H1 (cell line): ENCODE measurements at regions not wholly inside any gene's neighbourhood (a gene's known extent, or its start where the extent isn't known, plus 50 kb on each side); places are given as distances from the start of the nearest gene placed in this dataset.

Source experiments
- CTCF ChIA-PET: fragments of 300-600 bp; sonication (Branson Sonifier 250); formaldehyde crosslinking; loops from one replicate; lab custom pipeline; 2021; ENCODE audit not compliant: partially characterized antibody; lab: Charles Lee
- POLR2A ChIA-PET: fragments of 300-600 bp; sonication (Branson Sonifier 250); formaldehyde crosslinking; loops from one replicate; lab custom pipeline; 2021; ENCODE audit warnings: inconsistent platforms; ENCODE audit not compliant: partially characterized antibody; lab: Charles Lee
- DNase-seq, 2 experiments: peaks; one replicate each; pipeline versions ENCODE4 v3.0.0 to v3.0.0-alpha.2; 2010 to 2022; ENCODE audit warnings: low spot score in 2 of 2, low read depth in 1 of 2, mixed read lengths in 1 of 2
- FAIRE-seq: peaks from 2 replicates; lab custom pipeline; 2011; peaks lifted over from hg19 to GRCh38; lab: Jason Lieb, UNC
- H2AFZ ChIP-seq: 2 replicates; pipeline ENCODE4 v1.8.1; 2012; ENCODE audit warnings: low read length, inconsistent platforms
- H2AK5ac ChIP-seq: 2 replicates; pipeline ENCODE4 v1.6.1; 2013; ENCODE audit warnings: low read depth, low read length
- H2BK120ac ChIP-seq: replicated peaks from 2 replicates; pipeline ENCODE3; 2013; ENCODE audit warnings: low read depth, low read length, inconsistent platforms
- H2BK12ac ChIP-seq: 2 replicates; pipeline ENCODE4 v1.6.1; 2013; ENCODE audit warnings: low read depth, low read length
- H2BK15ac ChIP-seq: 2 replicates; pipeline ENCODE4 v1.6.1; 2013; ENCODE audit warnings: low read length
- H2BK20ac ChIP-seq: 2 replicates; pipeline ENCODE4 v1.6.1; 2013; ENCODE audit warnings: low read length
- H2BK5ac ChIP-seq: 2 replicates; pipeline ENCODE4 v1.6.1; 2013; ENCODE audit warnings: low read depth, low read length
- H3K14ac ChIP-seq: 2 replicates; pipeline ENCODE4 v1.6.1; 2013; ENCODE audit warnings: inconsistent platforms; ENCODE audit not compliant: insufficient read length
- H3K18ac ChIP-seq: 2 replicates; pipeline ENCODE4 v1.6.1; 2013; ENCODE audit warnings: low read length; ENCODE audit errors: extremely low read depth
- H3K23ac ChIP-seq: 2 replicates; pipeline ENCODE4 v1.6.1; 2013; ENCODE audit warnings: inconsistent platforms; ENCODE audit not compliant: insufficient read length
- H3K23me2 ChIP-seq: 2 replicates; pipeline ENCODE4 v1.6.1; 2013; ENCODE audit warnings: low read depth, low read length
- H3K27ac ChIP-seq: 2 replicates; pipeline ENCODE4 v1.6.1; 2011; ENCODE audit warnings: low read depth, low read length, inconsistent platforms
- H3K27me3 ChIP-seq, 4 experiments: replicated peaks in 1 of 4; 1 replicate in 1 of 4; 2 replicates in 3 of 4; pipeline versions ENCODE4 v1.6.1 to v1.8.1; 2011 to 2013; ENCODE audit warnings: low read length in 3 of 4, mild to moderate bottlenecking in 3 of 4, inconsistent platforms in 2 of 4, mixed read lengths in 2 of 4, moderate library complexity in 1 of 4; ENCODE audit not compliant: control insufficient read depth in 3 of 4, insufficient read depth in 3 of 4; ENCODE audit errors: extremely low read depth in 1 of 4
- H3K36me3 ChIP-seq, 4 experiments: 2 replicates each; pipeline versions ENCODE4 v1.6.1 to v1.8.1; 2011 to 2013; ENCODE audit warnings: mild to moderate bottlenecking in 4 of 4, low read length in 3 of 4, moderate library complexity in 2 of 4, control low read depth in 1 of 4, inconsistent platforms in 1 of 4; ENCODE audit not compliant: insufficient read depth in 4 of 4, control insufficient read depth in 2 of 4
- H3K4ac ChIP-seq: replicated peaks from 2 replicates; pipeline ENCODE3; 2013; ENCODE audit warnings: low read length, low read depth, mixed read lengths, inconsistent platforms; ENCODE audit not compliant: insufficient read length
- H3K4me1 ChIP-seq, 4 experiments: replicated peaks in 1 of 4; 1 replicate in 1 of 4; 2 replicates in 3 of 4; pipeline versions ENCODE4 v1.6.1 to v1.8.1; 2011 to 2013; ENCODE audit warnings: low read length in 3 of 4, inconsistent platforms in 2 of 4, mixed read lengths in 1 of 4; ENCODE audit not compliant: insufficient read depth in 4 of 4, control insufficient read depth in 3 of 4
- H3K4me2 ChIP-seq, 2 experiments: 2 replicates each; pipeline versions ENCODE4 v1.6.1 to v1.8.1; 2011 to 2013; ENCODE audit warnings: low read depth in 2 of 2, low read length in 2 of 2, control low read depth in 1 of 2, inconsistent platforms in 1 of 2, mild to moderate bottlenecking in 1 of 2; ENCODE audit not compliant: insufficient read depth in 1 of 2
- H3K4me3 ChIP-seq, 4 experiments: fragments of 200-600, 300-600 bp in 1 of 4; sonication (generic), shearing (Covaris generic), sonication (Bioruptor Twin) in 1 of 4; 2 replicates each; pipeline versions ENCODE4 v1.5.1 to v1.8.1; 2011 to 2016; ENCODE audit warnings: low read length in 4 of 4, low read depth in 3 of 4, control low read depth in 2 of 4, inconsistent platforms in 2 of 4, mild to moderate bottlenecking in 2 of 4, mixed read lengths in 1 of 4, moderate library complexity in 1 of 4; ENCODE audit not compliant: insufficient read depth in 2 of 4; ENCODE audit errors: extremely low read depth in 1 of 4
- H3K56ac ChIP-seq: replicated peaks from 2 replicates; pipeline ENCODE3; 2013; ENCODE audit warnings: low read depth, mild to moderate bottlenecking, mixed read lengths, low read length, inconsistent platforms; ENCODE audit not compliant: insufficient read length
- H3K79me1 ChIP-seq: 2 replicates; pipeline ENCODE4 v1.6.1; 2013; ENCODE audit warnings: low read depth, low read length, control low read depth
- H3K79me2 ChIP-seq, 2 experiments: 2 replicates each; pipeline versions ENCODE4 v1.6.1 to v1.8.1; 2012 to 2013; ENCODE audit warnings: low read length in 2 of 2, mild to moderate bottlenecking in 2 of 2, inconsistent platforms in 1 of 2; ENCODE audit not compliant: insufficient read depth in 2 of 2, control insufficient read depth in 1 of 2
- H3K9ac ChIP-seq, 4 experiments: replicated peaks in 1 of 4; 1 replicate in 1 of 4; 2 replicates in 3 of 4; pipeline versions ENCODE4 v1.6.1 to v1.8.1; 2011 to 2013; ENCODE audit warnings: low read depth in 3 of 4, low read length in 3 of 4, control low read depth in 2 of 4, mild to moderate bottlenecking in 2 of 4, moderate library complexity in 2 of 4, inconsistent platforms in 1 of 4; ENCODE audit errors: extremely low read depth in 1 of 4
- H3K9me3 ChIP-seq, 2 experiments: 2 replicates each; pipeline versions ENCODE4 v1.6.1 to v1.8.1; 2012 to 2013; ENCODE audit warnings: mild to moderate bottlenecking in 2 of 2, moderate library complexity in 2 of 2, control low read depth in 1 of 2, inconsistent platforms in 1 of 2, low read depth in 1 of 2, low read length in 1 of 2, mixed read lengths in 1 of 2; ENCODE audit not compliant: insufficient read depth in 2 of 2
- H4K20me1 ChIP-seq, 2 experiments: replicated peaks in 1 of 2; 2 replicates each; pipeline versions ENCODE3 to v1.8.1; 2011 to 2013; ENCODE audit warnings: inconsistent platforms in 2 of 2, low read length in 2 of 2, mild to moderate bottlenecking in 1 of 2; ENCODE audit not compliant: insufficient read depth in 2 of 2, control insufficient read depth in 1 of 2
- H4K5ac ChIP-seq: 2 replicates; pipeline ENCODE4 v1.6.1; 2013; ENCODE audit warnings: low read length, low read depth, mixed read lengths, inconsistent platforms; ENCODE audit not compliant: insufficient read length
- H4K8ac ChIP-seq: 2 replicates; pipeline ENCODE4 v1.8.0; 2013; ENCODE audit warnings: mild to moderate bottlenecking, moderate library complexity, low read length, inconsistent platforms; ENCODE audit not compliant: insufficient read depth; ENCODE audit errors: extremely low read depth
- H4K91ac ChIP-seq: replicated peaks from 2 replicates; pipeline ENCODE3; 2013; ENCODE audit warnings: low read length, mixed read lengths, inconsistent platforms; ENCODE audit not compliant: insufficient read length
- CTCF ChIP-seq, 3 experiments: IDR thresholded peaks; 1 replicate in 2 of 3; 2 replicates in 1 of 3; pipeline versions ENCODE4 v1.5.1 to v1.6.1; 2011; ENCODE audit warnings: low read length in 3 of 3, mild to moderate bottlenecking in 3 of 3, inconsistent platforms in 2 of 3, low read depth in 1 of 3, moderate library complexity in 1 of 3; ENCODE audit not compliant: insufficient read depth in 1 of 3; ENCODE audit errors: control extremely low read depth in 1 of 3
- E2F6 ChIP-seq: IDR thresholded peaks from 2 replicates; pipeline ENCODE4 v1.6.1; 2012; ENCODE audit warnings: inconsistent platforms
- EGR1 ChIP-seq: IDR thresholded peaks from 2 replicates; pipeline ENCODE4 v1.6.1; 2011; ENCODE audit warnings: low read depth, low read length, borderline replicate concordance
- GTF2F1 ChIP-seq: IDR thresholded peaks from 2 replicates; pipeline ENCODE4 v1.6.1; 2012; ENCODE audit warnings: low read depth, low read length, improper control_type of control experiment, borderline replicate concordance
- KDM4A ChIP-seq: IDR thresholded peaks from one replicate; pipeline ENCODE4 v1.7.1; 2012; ENCODE audit warnings: low read depth, mild to moderate bottlenecking, moderate library complexity, low read length, inconsistent platforms; ENCODE audit not compliant: severe bottlenecking
- KDM5A ChIP-seq: fragments of 200-600 bp; IDR thresholded peaks from 2 replicates; pipeline ENCODE4 v1.7.1; 2012; ENCODE audit warnings: mild to moderate bottlenecking, low read length, inconsistent platforms, mixed read lengths
- POU5F1 ChIP-seq: IDR thresholded peaks from 2 replicates; pipeline ENCODE4 v1.6.1; 2011; ENCODE audit warnings: low read depth, mild to moderate bottlenecking, low read length, moderate library complexity
- RNF2 ChIP-seq: fragments of 200-900, 300-1000 bp; sonication (generic); IDR thresholded peaks from 2 replicates; pipeline ENCODE4 v1.7.1; 2016; ENCODE audit warnings: borderline replicate concordance, low read depth, mild to moderate bottlenecking, antibody characterized with exemption, low read length; ENCODE audit not compliant: poor library complexity, severe bottlenecking; ENCODE audit errors: missing control alignments
- SIN3A ChIP-seq, 2 experiments: IDR thresholded peaks in 1 of 2; conservative IDR thresholded peaks in 1 of 2; 2 replicates each; pipeline ENCODE4 v1.6.1; 2011 to 2012; ENCODE audit warnings: low read length in 2 of 2, improper control_type of control experiment in 1 of 2, low read depth in 1 of 2, mild to moderate bottlenecking in 1 of 2
- SP2 ChIP-seq: IDR thresholded peaks from 2 replicates; pipeline ENCODE4 v1.6.1; 2012; ENCODE audit warnings: mild to moderate bottlenecking, low read length, inconsistent platforms
- TCF12 ChIP-seq: IDR thresholded peaks from 2 replicates; pipeline ENCODE4 v1.6.1; 2011; ENCODE audit warnings: low read depth, mild to moderate bottlenecking, low read length
- WGBS, 2 experiments: shearing (Covaris generic) in 1 of 2; methylation state at CpG; one replicate each; pipeline versions ENCODE4 v1.1.6 to v1.1.7; 2013 to 2015; ENCODE audit warnings: low lambda C conversion rate in 2 of 2, mixed read lengths in 2 of 2, inconsistent platforms in 1 of 2, low coverage in 1 of 2, missing lambda C conversion rate in 1 of 2; ENCODE audit not compliant: insufficient replicate concordance in 2 of 2, insufficient coverage in 1 of 2, insufficient read length in 1 of 2; ENCODE audit errors: extremely low coverage in 1 of 2, missing lambda C conversion rate in 1 of 2; 5-methylcytosine and 5-hydroxymethylcytosine counted together

GRCh38 chr13:50326811-50327210 lies 311.6 kb downstream of the KCNRG start:
- 79% methylated on average over 5 of the region's 5 CpGs; no CpG with 5 or more reads in 1 of the 2 experiments for WGBS, 2 experiments
- FAIRE-seq (no peak), DNase-seq (no peak)
- H2BK5ac ChIP-seq, result no peak overlapping the region
- no peak overlapping the region for H2BK12ac ChIP-seq
- no peak overlapping the region for H3K56ac ChIP-seq
- no peak overlapping the region for H3K9ac ChIP-seq
- H3K18ac ChIP-seq, result no peak overlapping the region
- H2BK15ac ChIP-seq, result no peak overlapping the region
- H2BK120ac ChIP-seq, result no peak overlapping the region
- H3K4me3 ChIP-seq, result no peak overlapping the region
- no peaks in the 10 kb centered on the region for H3K23me2 ChIP-seq
- CTCF ChIA-PET, result no interaction called here
- POLR2A ChIA-PET, result no interaction called here
- H3K36me3 ChIP-seq, result no peaks in the 10 kb centered on the region
- no peak overlapping the region for H2BK20ac ChIP-seq
- H2AFZ ChIP-seq, result no peak overlapping the region
- H3K14ac ChIP-seq, result no peak overlapping the region
- H4K20me1 ChIP-seq, result no peaks in the 10 kb centered on the region
- H4K8ac ChIP-seq, result no peak overlapping the region
- H3K79me1 ChIP-seq, result no peaks in the 10 kb centered on the region
- no peaks in the 10 kb centered on the region for H3K27me3 ChIP-seq
- H3K9me3 ChIP-seq, result no peaks in the 10 kb centered on the region
- no peaks in the 10 kb centered on the region for H3K79me2 ChIP-seq
- H3K4ac ChIP-seq, result no peak overlapping the region
- H3K4me1 ChIP-seq, result no peaks in the 10 kb centered on the region
- H2AK5ac ChIP-seq, result no peak overlapping the region
- H4K91ac ChIP-seq, result no peak overlapping the region
- H3K23ac ChIP-seq, result no peak overlapping the region
- no peak overlapping the region for H3K4me2 ChIP-seq
- H3K27ac ChIP-seq, result no peak overlapping the region
- no peak overlapping the region for H4K5ac ChIP-seq
- TF ChIP-seq KDM5A (no peak), EGR1 (no peak), SP2 (no peak), KDM4A (no peak), RNF2 (no peak), CTCF (IDR thresholded peaks at IDR 0.05; ENCODE audit: control extremely low read depth in 1 of 3, insufficient read depth in 1 of 3, low read depth in 1 of 3, low read length in 3 of 3) (no peak), E2F6 (no peak), SIN3A (conservative IDR thresholded peaks at IDR 0.05 in 1 of 2, IDR thresholded peaks at IDR 0.05 in 1 of 2; ENCODE audit: low read depth in 1 of 2, low read length in 2 of 2) (no peak), POU5F1 (no peak), TCF12 (no peak), GTF2F1 (no peak)
